IPS DF 19.7 (cell line): ENCODE measurements at regions not wholly inside any gene's neighbourhood (a gene's known extent, or its start where the extent isn't known, plus 50 kb on each side); places are given as distances from the start of the nearest gene placed in this dataset.

Experiments
- DNase-seq: peaks from one replicate; pipeline ENCODE4 v3.0.0-alpha.2; 2013; ENCODE audit warnings: low read depth, low spot score

GRCh38 chr6:132100388-132100990, 149.3 kb upstream of the CCN2 start:
- DNase-seq: no peak

DNA sequence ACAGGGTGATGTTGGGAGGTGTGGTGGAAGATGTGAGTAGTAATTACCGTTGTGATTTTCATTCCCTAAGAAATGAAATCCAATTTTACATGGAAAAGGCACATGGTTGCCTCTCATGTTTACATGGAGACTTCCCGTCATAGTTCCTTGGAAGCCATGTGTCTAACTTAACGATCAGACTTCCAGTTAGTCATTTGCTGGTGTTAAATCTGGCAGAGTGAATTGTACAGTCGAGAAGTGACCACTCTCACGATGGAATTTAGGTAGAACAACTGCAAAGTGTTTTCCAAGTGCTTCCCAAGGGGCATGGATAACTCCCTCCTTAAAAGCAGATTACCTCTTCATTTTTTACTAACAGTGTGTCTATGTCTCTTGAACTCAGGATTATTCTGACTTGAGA, 145.8 kb upstream of the CCN2 start:
- DNase-seq: no peak

GRCh38 chr6:132096245-132096644, 145.1 kb upstream of the CCN2 start:
- DNase-seq: no peak

GRCh38 chr6:132089173-132089572, 138.0 kb upstream of the CCN2 start:
- no peak for DNase-seq

GRCh38 chr6:132088150-132088549, 137.0 kb upstream of the CCN2 start:
- no peak for DNase-seq

- DNase-seq: no peak
These were observed 136.2 kb upstream of the CCN2 start for GRCh38 chr6:132087391-132087790.

- no peak for DNase-seq
These were observed 134.6 kb upstream of the CCN2 start for GRCh38 chr6:132085731-132086130.

DNA sequence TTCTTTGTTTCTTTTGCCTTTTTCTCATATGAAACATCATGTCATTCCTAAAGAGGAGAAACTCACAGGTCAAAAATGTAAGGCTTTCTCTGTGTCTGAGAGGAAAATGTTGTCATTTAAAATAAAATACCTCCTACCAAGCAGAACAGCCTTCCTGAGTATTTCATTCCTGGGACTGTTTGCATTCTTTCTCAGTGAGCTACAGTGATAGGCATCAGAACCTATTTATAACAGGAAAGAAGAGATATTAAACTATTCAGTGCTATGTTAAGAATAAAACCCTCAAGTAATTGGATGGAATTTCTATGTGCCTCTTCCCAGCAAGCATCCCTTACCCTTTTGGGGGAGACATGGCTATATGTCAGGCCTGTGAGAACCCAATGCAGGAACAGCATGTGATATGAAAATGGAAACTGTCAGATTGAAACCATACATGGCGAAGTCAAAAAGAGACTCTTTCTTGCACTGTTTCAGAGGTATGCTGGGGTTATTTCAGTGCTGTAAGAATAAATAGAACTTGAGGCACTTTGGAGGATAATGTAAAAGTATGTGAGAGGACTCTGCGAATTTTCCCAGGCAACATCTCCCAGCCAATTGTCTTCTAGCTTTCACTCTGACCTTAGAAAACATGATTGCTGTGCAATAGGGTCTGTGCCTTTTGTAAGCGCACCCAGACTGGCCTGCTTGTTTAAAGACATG, 133.8 kb upstream of the CCN2 start:
- no peak for DNase-seq

DNA sequence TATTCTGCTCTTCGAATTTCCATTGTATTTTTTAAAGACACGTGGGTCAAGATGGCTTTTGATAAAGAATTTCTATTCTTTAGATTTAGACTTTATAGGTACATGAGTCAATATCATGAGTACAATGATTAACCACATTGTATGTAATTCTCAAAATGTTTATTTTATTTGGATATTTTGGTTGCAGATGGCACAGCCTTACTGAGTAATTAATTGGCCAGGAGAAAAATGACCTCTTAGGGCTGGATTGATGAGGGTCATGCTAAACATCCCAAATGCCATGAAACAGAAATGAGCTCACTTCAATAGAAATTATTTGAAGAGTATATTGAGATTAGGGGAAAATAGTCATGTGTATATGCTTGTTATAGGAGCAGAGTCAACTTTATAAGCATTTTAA, 131.2 kb upstream of the CCN2 start:
- DNase-seq: no peak

- DNase-seq: no peak
These were observed 130.2 kb upstream of the CCN2 start for GRCh38 chr6:132081338-132081737.

- no peak for DNase-seq
These were observed 128.1 kb upstream of the CCN2 start for GRCh38 chr6:132079286-132079685.

GRCh38 chr6:132076452-132076851, 125.3 kb upstream of the CCN2 start:
- no peak for DNase-seq

- DNase-seq: no peak
These were observed 121.7 kb upstream of the CCN2 start for GRCh38 chr6:132072831-132073230.

DNA sequence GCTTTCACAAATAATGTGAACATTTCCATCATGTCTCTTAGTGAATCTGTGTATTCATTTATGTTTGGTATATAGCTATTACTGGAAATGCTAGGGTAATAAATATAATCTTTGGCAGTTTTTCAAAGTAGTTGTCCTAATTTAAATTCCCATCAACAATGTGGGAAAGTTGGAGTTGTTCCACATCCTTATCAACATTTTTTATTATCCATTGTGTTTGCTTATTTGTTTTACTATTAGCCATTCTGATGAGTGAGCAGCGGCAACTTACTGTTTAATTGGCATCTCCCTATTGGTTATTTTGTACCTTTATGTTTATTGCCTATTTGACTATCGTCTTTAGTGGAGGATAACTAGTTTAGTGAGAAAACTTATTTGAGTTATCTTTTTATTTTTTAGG, 121.1 kb upstream of the CCN2 start:
- no peak for DNase-seq

- no peak for DNase-seq
These were observed 119.2 kb upstream of the CCN2 start for GRCh38 chr6:132070356-132070755.

- no peak for DNase-seq
These were observed 117.6 kb upstream of the CCN2 start for GRCh38 chr6:132068766-132069165.

DNA sequence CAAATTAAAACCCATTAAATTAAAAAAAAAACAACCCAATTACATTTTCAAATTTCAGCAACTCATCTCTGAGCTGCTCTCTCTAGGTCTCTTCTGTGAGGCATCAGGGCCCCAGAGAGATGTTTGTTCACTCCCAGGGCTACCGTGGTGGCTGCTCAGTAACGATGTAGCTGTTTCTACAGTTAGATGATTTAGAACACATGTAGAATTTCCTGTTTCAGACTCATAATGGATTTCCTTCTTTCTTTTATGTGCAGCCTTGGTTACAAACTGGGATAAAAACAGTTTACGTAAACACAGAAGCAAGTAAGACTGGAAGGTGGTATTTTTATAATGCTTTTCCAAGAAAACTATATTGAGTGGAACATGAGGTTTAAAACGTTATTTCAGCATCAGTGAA, 116.1 kb upstream of the CCN2 start:
- no peak for DNase-seq

DNA sequence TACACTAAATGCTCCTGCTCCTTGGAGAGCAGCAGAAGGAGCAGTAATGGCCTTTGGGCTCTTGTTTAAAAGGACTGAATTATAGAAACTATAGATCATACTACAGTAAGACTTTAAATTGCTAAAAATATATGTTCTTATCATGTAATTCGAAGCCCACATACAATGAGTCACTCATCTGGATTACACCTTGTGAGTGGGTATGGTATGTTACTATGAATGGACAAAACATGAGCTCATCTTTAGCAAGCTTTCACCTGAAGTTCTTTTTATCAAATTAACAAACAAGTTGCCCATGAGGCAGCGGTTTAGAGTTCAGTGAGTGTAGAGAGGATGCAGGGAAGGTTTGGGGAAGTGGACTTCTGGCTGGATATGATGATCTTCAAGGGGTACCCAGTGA, 114.4 kb upstream of the CCN2 start:
- DNase-seq: no peak

DNA sequence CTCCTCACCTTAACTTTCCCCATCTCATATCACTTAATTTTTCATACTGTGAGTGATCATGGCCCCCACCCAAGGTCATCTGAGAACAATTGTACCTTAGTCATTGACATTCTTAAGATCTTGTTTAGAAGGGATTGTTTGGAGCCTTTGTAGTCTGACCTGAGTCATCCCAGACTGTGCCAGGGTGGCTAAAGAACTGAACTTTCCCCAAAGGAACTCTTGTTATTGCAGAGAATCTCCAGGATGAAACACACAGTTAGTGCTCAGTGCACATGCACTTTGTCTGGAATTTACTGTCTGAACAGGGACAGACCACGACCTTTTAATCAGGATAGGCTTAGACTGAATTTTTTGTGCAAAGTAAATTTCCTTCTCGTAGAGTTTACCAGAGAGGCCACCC, 112.6 kb upstream of the CCN2 start:
- DNase-seq: no peak

- no peak for DNase-seq
These were observed 112.0 kb upstream of the CCN2 start for GRCh38 chr6:132063204-132063603.

DNA sequence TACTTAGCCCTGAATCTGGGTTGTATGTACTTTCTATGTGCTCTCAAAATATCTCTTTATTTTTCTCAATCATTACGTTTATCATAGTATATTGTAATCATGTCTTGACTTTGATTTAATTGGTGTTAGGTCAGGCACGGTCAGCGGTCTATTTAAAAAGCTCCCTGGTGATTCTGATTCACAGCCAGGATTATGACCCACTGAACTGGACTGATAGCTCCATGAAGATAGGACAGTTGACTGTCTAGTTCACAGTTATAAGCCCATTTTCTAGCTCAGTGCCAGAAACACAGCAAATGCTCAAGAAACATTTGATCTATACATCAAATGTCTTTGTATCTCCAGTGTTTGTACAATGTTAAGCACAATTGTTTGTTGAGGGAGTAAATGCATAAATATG, 111.5 kb upstream of the CCN2 start:
- DNase-seq: no peak

GRCh38 chr6:132061381-132061780, 110.2 kb upstream of the CCN2 start:
- DNase-seq: no peak

DNA sequence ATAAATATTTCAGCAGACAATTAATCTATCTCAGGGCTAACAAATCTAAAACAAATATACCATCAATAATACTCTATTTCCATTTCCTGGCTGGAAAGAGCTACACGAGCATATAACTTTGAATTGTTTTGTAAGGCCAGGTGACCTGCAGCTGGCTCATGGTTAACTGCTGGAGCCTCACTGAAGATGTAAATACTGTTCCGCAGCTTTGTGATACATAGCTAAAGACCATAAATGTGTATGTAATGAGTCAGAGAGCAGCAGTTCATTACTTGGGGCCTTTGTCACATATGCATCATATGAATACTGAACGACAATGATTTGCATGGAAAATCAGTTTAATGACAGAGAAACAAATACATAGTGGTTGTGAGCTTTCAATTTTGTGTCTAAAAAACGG, 109.4 kb upstream of the CCN2 start:
- no peak for DNase-seq

GRCh38 chr6:132058975-132059374, 107.8 kb upstream of the CCN2 start:
- no peak for DNase-seq
